Ovary (tissue), 3 donors: ENCODE measurements at regions not wholly inside any gene's neighbourhood (a gene's known extent, or its start where the extent isn't known, plus 50 kb on each side); places are given as distances from the start of the nearest gene placed in this dataset.

Experiments used
- POLR2A ChIP-seq: fragments of 450-650 bp; IDR thresholded peaks from one replicate; pipeline ENCODE4 v1.6.1; 2017; ENCODE audit warnings: antibody characterized with exemption, mild to moderate bottlenecking, moderate library complexity
- TF ChIP-seq, protein P1 (sequence below), 3 donors: fragments of 450-650 bp in 2 of 3; fragments of 200-600 bp in 1 of 3; IDR thresholded peaks; one replicate each; pipeline versions ENCODE4 v1.5.1 to v1.8.0; 2016 to 2022; ENCODE audit warnings: antibody characterized with exemption in 3 of 3, mild to moderate bottlenecking in 1 of 3
- donor health status: DM: no; HTN: no; CAD: no.

- TF ChIP-seq, protein P1, sequence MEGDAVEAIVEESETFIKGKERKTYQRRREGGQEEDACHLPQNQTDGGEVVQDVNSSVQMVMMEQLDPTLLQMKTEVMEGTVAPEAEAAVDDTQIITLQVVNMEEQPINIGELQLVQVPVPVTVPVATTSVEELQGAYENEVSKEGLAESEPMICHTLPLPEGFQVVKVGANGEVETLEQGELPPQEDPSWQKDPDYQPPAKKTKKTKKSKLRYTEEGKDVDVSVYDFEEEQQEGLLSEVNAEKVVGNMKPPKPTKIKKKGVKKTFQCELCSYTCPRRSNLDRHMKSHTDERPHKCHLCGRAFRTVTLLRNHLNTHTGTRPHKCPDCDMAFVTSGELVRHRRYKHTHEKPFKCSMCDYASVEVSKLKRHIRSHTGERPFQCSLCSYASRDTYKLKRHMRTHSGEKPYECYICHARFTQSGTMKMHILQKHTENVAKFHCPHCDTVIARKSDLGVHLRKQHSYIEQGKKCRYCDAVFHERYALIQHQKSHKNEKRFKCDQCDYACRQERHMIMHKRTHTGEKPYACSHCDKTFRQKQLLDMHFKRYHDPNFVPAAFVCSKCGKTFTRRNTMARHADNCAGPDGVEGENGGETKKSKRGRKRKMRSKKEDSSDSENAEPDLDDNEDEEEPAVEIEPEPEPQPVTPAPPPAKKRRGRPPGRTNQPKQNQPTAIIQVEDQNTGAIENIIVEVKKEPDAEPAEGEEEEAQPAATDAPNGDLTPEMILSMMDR (IDR thresholded peaks at IDR 0.05), result no peak
- TF ChIP-seq POLR2A, result no peak
These were observed 284.8 kb downstream of the RBM26 start for GRCh38 chr13:79121286-79121685.
